H1 (cell line): ENCODE measurements at regions not wholly inside any gene's neighbourhood (a gene's known extent, or its start where the extent isn't known, plus 50 kb on each side); places are given as distances from the start of the nearest gene placed in this dataset.

Source experiments
- CTCF ChIA-PET: fragments of 300-600 bp; sonication (Branson Sonifier 250); formaldehyde crosslinking; loops from one replicate; lab custom pipeline; 2021; ENCODE audit not compliant: partially characterized antibody; lab: Charles Lee
- POLR2A ChIA-PET: fragments of 300-600 bp; sonication (Branson Sonifier 250); formaldehyde crosslinking; loops from one replicate; lab custom pipeline; 2021; ENCODE audit warnings: inconsistent platforms; ENCODE audit not compliant: partially characterized antibody; lab: Charles Lee
- DNase-seq, 2 experiments: peaks; one replicate each; pipeline versions ENCODE4 v3.0.0 to v3.0.0-alpha.2; 2010 to 2022; ENCODE audit warnings: low spot score in 2 of 2, low read depth in 1 of 2, mixed read lengths in 1 of 2
- FAIRE-seq: peaks from 2 replicates; lab custom pipeline; 2011; peaks lifted over from hg19 to GRCh38; lab: Jason Lieb, UNC
- H2AFZ ChIP-seq: 2 replicates; pipeline ENCODE4 v1.8.1; 2012; ENCODE audit warnings: low read length, inconsistent platforms
- H2AK5ac ChIP-seq: 2 replicates; pipeline ENCODE4 v1.6.1; 2013; ENCODE audit warnings: low read depth, low read length
- H2BK120ac ChIP-seq: replicated peaks from 2 replicates; pipeline ENCODE3; 2013; ENCODE audit warnings: low read depth, low read length, inconsistent platforms
- H2BK12ac ChIP-seq: 2 replicates; pipeline ENCODE4 v1.6.1; 2013; ENCODE audit warnings: low read depth, low read length
- H2BK15ac ChIP-seq: 2 replicates; pipeline ENCODE4 v1.6.1; 2013; ENCODE audit warnings: low read length
- H2BK20ac ChIP-seq: 2 replicates; pipeline ENCODE4 v1.6.1; 2013; ENCODE audit warnings: low read length
- H2BK5ac ChIP-seq: 2 replicates; pipeline ENCODE4 v1.6.1; 2013; ENCODE audit warnings: low read depth, low read length
- H3K14ac ChIP-seq: 2 replicates; pipeline ENCODE4 v1.6.1; 2013; ENCODE audit warnings: inconsistent platforms; ENCODE audit not compliant: insufficient read length
- H3K18ac ChIP-seq: 2 replicates; pipeline ENCODE4 v1.6.1; 2013; ENCODE audit warnings: low read length; ENCODE audit errors: extremely low read depth
- H3K23ac ChIP-seq: 2 replicates; pipeline ENCODE4 v1.6.1; 2013; ENCODE audit warnings: inconsistent platforms; ENCODE audit not compliant: insufficient read length
- H3K23me2 ChIP-seq: 2 replicates; pipeline ENCODE4 v1.6.1; 2013; ENCODE audit warnings: low read depth, low read length
- H3K27ac ChIP-seq: 2 replicates; pipeline ENCODE4 v1.6.1; 2011; ENCODE audit warnings: low read depth, low read length, inconsistent platforms
- H3K27me3 ChIP-seq, 4 experiments: replicated peaks in 1 of 4; 1 replicate in 1 of 4; 2 replicates in 3 of 4; pipeline versions ENCODE4 v1.6.1 to v1.8.1; 2011 to 2013; ENCODE audit warnings: low read length in 3 of 4, mild to moderate bottlenecking in 3 of 4, inconsistent platforms in 2 of 4, mixed read lengths in 2 of 4, moderate library complexity in 1 of 4; ENCODE audit not compliant: control insufficient read depth in 3 of 4, insufficient read depth in 3 of 4; ENCODE audit errors: extremely low read depth in 1 of 4
- H3K36me3 ChIP-seq, 4 experiments: 2 replicates each; pipeline versions ENCODE4 v1.6.1 to v1.8.1; 2011 to 2013; ENCODE audit warnings: mild to moderate bottlenecking in 4 of 4, low read length in 3 of 4, moderate library complexity in 2 of 4, control low read depth in 1 of 4, inconsistent platforms in 1 of 4; ENCODE audit not compliant: insufficient read depth in 4 of 4, control insufficient read depth in 2 of 4
- H3K4ac ChIP-seq: replicated peaks from 2 replicates; pipeline ENCODE3; 2013; ENCODE audit warnings: low read length, low read depth, mixed read lengths, inconsistent platforms; ENCODE audit not compliant: insufficient read length
- H3K4me1 ChIP-seq, 4 experiments: replicated peaks in 1 of 4; 1 replicate in 1 of 4; 2 replicates in 3 of 4; pipeline versions ENCODE4 v1.6.1 to v1.8.1; 2011 to 2013; ENCODE audit warnings: low read length in 3 of 4, inconsistent platforms in 2 of 4, mixed read lengths in 1 of 4; ENCODE audit not compliant: insufficient read depth in 4 of 4, control insufficient read depth in 3 of 4
- H3K4me2 ChIP-seq, 2 experiments: 2 replicates each; pipeline versions ENCODE4 v1.6.1 to v1.8.1; 2011 to 2013; ENCODE audit warnings: low read depth in 2 of 2, low read length in 2 of 2, control low read depth in 1 of 2, inconsistent platforms in 1 of 2, mild to moderate bottlenecking in 1 of 2; ENCODE audit not compliant: insufficient read depth in 1 of 2
- H3K4me3 ChIP-seq, 4 experiments: fragments of 200-600, 300-600 bp in 1 of 4; sonication (generic), shearing (Covaris generic), sonication (Bioruptor Twin) in 1 of 4; 2 replicates each; pipeline versions ENCODE4 v1.5.1 to v1.8.1; 2011 to 2016; ENCODE audit warnings: low read length in 4 of 4, low read depth in 3 of 4, control low read depth in 2 of 4, inconsistent platforms in 2 of 4, mild to moderate bottlenecking in 2 of 4, mixed read lengths in 1 of 4, moderate library complexity in 1 of 4; ENCODE audit not compliant: insufficient read depth in 2 of 4; ENCODE audit errors: extremely low read depth in 1 of 4
- H3K56ac ChIP-seq: replicated peaks from 2 replicates; pipeline ENCODE3; 2013; ENCODE audit warnings: low read depth, mild to moderate bottlenecking, mixed read lengths, low read length, inconsistent platforms; ENCODE audit not compliant: insufficient read length
- H3K79me1 ChIP-seq: 2 replicates; pipeline ENCODE4 v1.6.1; 2013; ENCODE audit warnings: low read depth, low read length, control low read depth
- H3K79me2 ChIP-seq, 2 experiments: 2 replicates each; pipeline versions ENCODE4 v1.6.1 to v1.8.1; 2012 to 2013; ENCODE audit warnings: low read length in 2 of 2, mild to moderate bottlenecking in 2 of 2, inconsistent platforms in 1 of 2; ENCODE audit not compliant: insufficient read depth in 2 of 2, control insufficient read depth in 1 of 2
- H3K9ac ChIP-seq, 4 experiments: replicated peaks in 1 of 4; 1 replicate in 1 of 4; 2 replicates in 3 of 4; pipeline versions ENCODE4 v1.6.1 to v1.8.1; 2011 to 2013; ENCODE audit warnings: low read depth in 3 of 4, low read length in 3 of 4, control low read depth in 2 of 4, mild to moderate bottlenecking in 2 of 4, moderate library complexity in 2 of 4, inconsistent platforms in 1 of 4; ENCODE audit errors: extremely low read depth in 1 of 4
- H3K9me3 ChIP-seq, 2 experiments: 2 replicates each; pipeline versions ENCODE4 v1.6.1 to v1.8.1; 2012 to 2013; ENCODE audit warnings: mild to moderate bottlenecking in 2 of 2, moderate library complexity in 2 of 2, control low read depth in 1 of 2, inconsistent platforms in 1 of 2, low read depth in 1 of 2, low read length in 1 of 2, mixed read lengths in 1 of 2; ENCODE audit not compliant: insufficient read depth in 2 of 2
- H4K20me1 ChIP-seq, 2 experiments: replicated peaks in 1 of 2; 2 replicates each; pipeline versions ENCODE3 to v1.8.1; 2011 to 2013; ENCODE audit warnings: inconsistent platforms in 2 of 2, low read length in 2 of 2, mild to moderate bottlenecking in 1 of 2; ENCODE audit not compliant: insufficient read depth in 2 of 2, control insufficient read depth in 1 of 2
- H4K5ac ChIP-seq: 2 replicates; pipeline ENCODE4 v1.6.1; 2013; ENCODE audit warnings: low read length, low read depth, mixed read lengths, inconsistent platforms; ENCODE audit not compliant: insufficient read length
- H4K8ac ChIP-seq: 2 replicates; pipeline ENCODE4 v1.8.0; 2013; ENCODE audit warnings: mild to moderate bottlenecking, moderate library complexity, low read length, inconsistent platforms; ENCODE audit not compliant: insufficient read depth; ENCODE audit errors: extremely low read depth
- H4K91ac ChIP-seq: replicated peaks from 2 replicates; pipeline ENCODE3; 2013; ENCODE audit warnings: low read length, mixed read lengths, inconsistent platforms; ENCODE audit not compliant: insufficient read length
- TEAD4 ChIP-seq: IDR thresholded peaks from 2 replicates; pipeline ENCODE4 v1.6.1; 2012; ENCODE audit warnings: low read depth, low read length, inconsistent platforms, mixed read lengths
- WGBS, 2 experiments: shearing (Covaris generic) in 1 of 2; methylation state at CpG; one replicate each; pipeline versions ENCODE4 v1.1.6 to v1.1.7; 2013 to 2015; ENCODE audit warnings: low lambda C conversion rate in 2 of 2, mixed read lengths in 2 of 2, inconsistent platforms in 1 of 2, low coverage in 1 of 2, missing lambda C conversion rate in 1 of 2; ENCODE audit not compliant: insufficient replicate concordance in 2 of 2, insufficient coverage in 1 of 2, insufficient read length in 1 of 2; ENCODE audit errors: extremely low coverage in 1 of 2, missing lambda C conversion rate in 1 of 2; 5-methylcytosine and 5-hydroxymethylcytosine counted together
- TF ChIP-seq, protein P1 (sequence below): IDR thresholded peaks from 2 replicates; pipeline ENCODE4 v1.6.1; 2012; ENCODE audit warnings: inconsistent platforms

GRCh38 chr4:4642496-4643000 lies 100.7 kb upstream of the STX18 start:
- POLR2A ChIA-PET: interaction anchor here (0.7 to 1.4 kb wide), 2 partner anchors 14 to 25 kb away, joined by 3 to 5 read pairs; no protein-coding TSS in a partner anchor
- Histone ChIP-seq H3K79me1 (no peaks in the 10 kb centered on the region), H4K8ac (no peak overlapping the region), H4K91ac (no peak overlapping the region), H3K4me2 (peak overlapping the region; percentile 41 to 45; a peak in 2 of 4 replicates), H3K23ac (no peak overlapping the region), H2BK15ac (no peak overlapping the region), H2AFZ (no peak overlapping the region), H3K4me1 (peaks cover 8 to 19% (median 18%) of the 10 kb centered on the region in 4 experiments; a peak in 6 of 7 replicates), H3K4ac (no peak overlapping the region), H3K79me2 (no peaks in the 10 kb centered on the region), H3K9me3 (no peaks in the 10 kb centered on the region), H3K23me2 (no peaks in the 10 kb centered on the region; the same call in 1 of the 2 replicates), H2BK5ac (no peak overlapping the region), H3K14ac (no peak overlapping the region), H3K56ac (no peak overlapping the region), H2BK120ac (no peak overlapping the region), H3K36me3 (no peaks in the 10 kb centered on the region; a peak in 1 of 8 replicates), H2AK5ac (no peak overlapping the region), H3K27ac (no peak overlapping the region), H2BK12ac (no peak overlapping the region), H4K5ac (no peak overlapping the region), H3K4me3 (peak overlapping the region in 2 of 4 experiments; percentile 6 to 40; a peak in 3 of 8 replicates), H2BK20ac (no peak overlapping the region), H4K20me1 (peaks cover 0 to 2% of the 10 kb centered on the region in 2 experiments), H3K18ac (no peak overlapping the region), H3K27me3 (peaks cover 0 to 4% (median 0%) of the 10 kb centered on the region in 4 experiments; a peak in 1 of 7 replicates), H3K9ac (no peak overlapping the region)
- FAIRE-seq (no peak), DNase-seq (no peak)
- WGBS, 2 experiments: 54% methylated on average over 6 of the region's 6 CpGs; no CpG with 5 or more reads in 1 of the 2 experiments
- CTCF ChIA-PET: interaction anchor here (0.9 to 1.9 kb wide), 4 partner anchors 18 to 26 kb away, joined by 3 to 6 read pairs (median 3); no protein-coding TSS in a partner anchor
- TF ChIP-seq, protein P1, sequence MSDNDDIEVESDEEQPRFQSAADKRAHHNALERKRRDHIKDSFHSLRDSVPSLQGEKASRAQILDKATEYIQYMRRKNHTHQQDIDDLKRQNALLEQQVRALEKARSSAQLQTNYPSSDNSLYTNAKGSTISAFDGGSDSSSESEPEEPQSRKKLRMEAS: no peak
- TF ChIP-seq TEAD4: no peak
